HEK293 (cell line): ENCODE measurements at regions not wholly inside any gene's neighbourhood (a gene's known extent, or its start where the extent isn't known, plus 50 kb on each side); places are given as distances from the start of the nearest gene placed in this dataset.

Experiments
- GFI1B ChIP-seq: fragments of 450-650 bp; formaldehyde crosslinking; IDR thresholded peaks from 2 replicates; pipeline ENCODE4 v1.5.1; 2016; ENCODE audit warnings: missing biosample characterization, missing genetic modification characterization
- GLIS2 ChIP-seq: fragments of 450-650 bp; formaldehyde crosslinking; IDR thresholded peaks from 2 replicates; pipeline ENCODE4 v1.5.1; 2016; ENCODE audit warnings: missing biosample characterization, missing genetic modification characterization
- KLF10 ChIP-seq: fragments of 450-650 bp; IDR thresholded peaks from 2 replicates; pipeline ENCODE4 v1.5.1; 2018; ENCODE audit warnings: missing biosample characterization, mild to moderate bottlenecking, missing genetic modification characterization
- KLF7 ChIP-seq: fragments of 450-650 bp; formaldehyde crosslinking; IDR thresholded peaks from 2 replicates; pipeline ENCODE4 v1.5.1; 2016; ENCODE audit warnings: missing biosample characterization, missing genetic modification characterization, borderline replicate concordance
- KLF8 ChIP-seq: fragments of 450-650 bp; formaldehyde crosslinking; IDR thresholded peaks from 2 replicates; pipeline ENCODE4 v1.5.1; 2016; ENCODE audit warnings: missing biosample characterization, missing genetic modification characterization
- OVOL3 ChIP-seq: fragments of 450-650 bp; formaldehyde crosslinking; IDR thresholded peaks from 2 replicates; pipeline ENCODE4 v1.5.1; 2016; ENCODE audit warnings: missing biosample characterization, missing genetic modification characterization
- SALL2 ChIP-seq: fragments of 450-650 bp; formaldehyde crosslinking; IDR thresholded peaks from 2 replicates; pipeline ENCODE4 v1.5.0; 2017; ENCODE audit warnings: missing biosample characterization, mild to moderate bottlenecking, missing genetic modification characterization, borderline replicate concordance
- SP3 ChIP-seq: fragments of 450-650 bp; formaldehyde crosslinking; IDR thresholded peaks from 2 replicates; pipeline ENCODE4 v1.5.1; 2016; ENCODE audit warnings: missing biosample characterization, missing genetic modification characterization
- WT1 ChIP-seq: fragments of 450-650 bp; formaldehyde crosslinking; IDR thresholded peaks from 2 replicates; pipeline ENCODE4 v1.5.1; 2016; ENCODE audit warnings: missing biosample characterization, missing genetic modification characterization
- ZBTB1 ChIP-seq: fragments of 450-650 bp; formaldehyde crosslinking; IDR thresholded peaks from 2 replicates; pipeline ENCODE4 v1.5.1; 2016; ENCODE audit warnings: missing biosample characterization, missing genetic modification characterization
- ZBTB20 ChIP-seq: fragments of 450-650 bp; formaldehyde crosslinking; IDR thresholded peaks from 2 replicates; pipeline ENCODE4 v1.5.1; 2016; ENCODE audit warnings: missing biosample characterization, missing genetic modification characterization
- ZEB2 ChIP-seq: fragments of 450-650 bp; formaldehyde crosslinking; IDR thresholded peaks from 2 replicates; pipeline ENCODE4 v1.5.1; 2016; ENCODE audit warnings: missing biosample characterization, missing genetic modification characterization
- ZIC2 ChIP-seq: fragments of 450-650 bp; formaldehyde crosslinking; IDR thresholded peaks from 2 replicates; pipeline ENCODE4 v1.5.1; 2016; ENCODE audit warnings: missing biosample characterization, missing genetic modification characterization
- ZNF121 ChIP-seq: fragments of 450-650 bp; formaldehyde crosslinking; IDR thresholded peaks from 2 replicates; pipeline ENCODE4 v1.5.1; 2016; ENCODE audit warnings: missing biosample characterization, missing genetic modification characterization
- ZNF16 ChIP-seq: fragments of 450-650 bp; formaldehyde crosslinking; IDR thresholded peaks from 2 replicates; pipeline ENCODE4 v1.5.1; 2016; ENCODE audit warnings: low read depth, missing biosample characterization, missing genetic modification characterization
- ZNF202 ChIP-seq: fragments of 450-650 bp; formaldehyde crosslinking; IDR thresholded peaks from 2 replicates; pipeline ENCODE4 v1.5.1; 2016; ENCODE audit warnings: missing biosample characterization, missing genetic modification characterization, borderline replicate concordance
- ZNF248 ChIP-seq: fragments of 450-650 bp; formaldehyde crosslinking; IDR thresholded peaks from 2 replicates; pipeline ENCODE4 v1.5.1; 2017; ENCODE audit warnings: missing biosample characterization, missing genetic modification characterization
- ZNF280C ChIP-seq: fragments of 450-650 bp; formaldehyde crosslinking; IDR thresholded peaks from 2 replicates; pipeline ENCODE4 v1.5.1; 2016; ENCODE audit warnings: missing biosample characterization, missing genetic modification characterization
- ZNF280D ChIP-seq: fragments of 450-650 bp; formaldehyde crosslinking; IDR thresholded peaks from 2 replicates; pipeline ENCODE4 v1.5.1; 2016; ENCODE audit warnings: missing biosample characterization, missing genetic modification characterization
- ZNF324 ChIP-seq: fragments of 450-650 bp; formaldehyde crosslinking; IDR thresholded peaks from 2 replicates; pipeline ENCODE4 v1.5.1; 2016; ENCODE audit warnings: missing biosample characterization, missing genetic modification characterization
- ZNF335 ChIP-seq: fragments of 450-650 bp; formaldehyde crosslinking; conservative IDR thresholded peaks from 2 replicates; pipeline ENCODE4 v1.5.1; 2016; ENCODE audit warnings: missing biosample characterization, missing genetic modification characterization
- ZNF404 ChIP-seq: fragments of 450-650 bp; formaldehyde crosslinking; IDR thresholded peaks from 2 replicates; pipeline ENCODE4 v1.5.1; 2017; ENCODE audit warnings: missing biosample characterization, missing genetic modification characterization
- ZNF544 ChIP-seq: fragments of 450-650 bp; formaldehyde crosslinking; IDR thresholded peaks from 2 replicates; pipeline ENCODE4 v1.5.0; 2017; ENCODE audit warnings: missing biosample characterization, missing genetic modification characterization
- ZNF561 ChIP-seq: fragments of 450-650 bp; IDR thresholded peaks from 2 replicates; pipeline ENCODE4 v1.5.1; 2018; ENCODE audit warnings: missing biosample characterization, missing genetic modification characterization, borderline replicate concordance
- ZNF580 ChIP-seq: fragments of 450-650 bp; formaldehyde crosslinking; IDR thresholded peaks from 2 replicates; pipeline ENCODE4 v1.5.1; 2016; ENCODE audit warnings: missing biosample characterization, missing genetic modification characterization
- ZNF639 ChIP-seq: fragments of 450-650 bp; formaldehyde crosslinking; IDR thresholded peaks from 2 replicates; pipeline ENCODE4 v1.5.1; 2016; ENCODE audit warnings: missing biosample characterization, missing genetic modification characterization
- ZNF645 ChIP-seq: fragments of 450-650 bp; formaldehyde crosslinking; IDR thresholded peaks from 2 replicates; pipeline ENCODE4; 2016; ENCODE audit warnings: missing biosample characterization, missing genetic modification characterization
- ZNF664 ChIP-seq: fragments of 450-650 bp; formaldehyde crosslinking; IDR thresholded peaks from 2 replicates; pipeline ENCODE4 v1.5.1; 2016; ENCODE audit warnings: missing biosample characterization, missing genetic modification characterization
- ZNF670 ChIP-seq: fragments of 450-650 bp; formaldehyde crosslinking; IDR thresholded peaks from 2 replicates; pipeline ENCODE4 v1.5.1; 2016; ENCODE audit warnings: missing biosample characterization, missing genetic modification characterization, low read depth
- ZNF704 ChIP-seq: fragments of 450-650 bp; formaldehyde crosslinking; IDR thresholded peaks from 2 replicates; pipeline ENCODE4 v1.5.1; 2016; ENCODE audit warnings: missing biosample characterization, missing genetic modification characterization
- ZNF707 ChIP-seq: fragments of 450-650 bp; formaldehyde crosslinking; IDR thresholded peaks from 2 replicates; pipeline ENCODE4 v1.5.1; 2016; ENCODE audit warnings: missing biosample characterization, missing genetic modification characterization
- ZSCAN23 ChIP-seq: fragments of 450-650 bp; formaldehyde crosslinking; IDR thresholded peaks from 2 replicates; pipeline ENCODE4 v1.5.1; 2016; ENCODE audit warnings: missing biosample characterization, missing genetic modification characterization

GRCh38 chr16:22728167-22728836, 85.7 kb upstream of the HS3ST2 start (continued):
- TF ChIP-seq ZNF580 (peak; percentile 96), ZNF248 (no peak), ZNF707 (tag by site-specific recombination) (no peak), ZNF544 (tag by site-specific recombination) (no peak), GLIS2 (tag by site-specific recombination) (no peak), ZNF664 (tag by site-specific recombination) (no peak; the same call in 1 of the 2 replicates), OVOL3 (peak; percentile 99), SALL2 (tag by site-specific recombination) (no peak), ZBTB1 (0 out of 2 replicates have a peak, but pooled peaks have one; percentile 39), SP3 (tag by site-specific recombination) (no peak; the same call in none of the 2 replicates), ZNF404 (tag by site-specific recombination) (no peak), ZSCAN23 (tag by site-specific recombination) (peak; percentile 93), ZNF324 (tag by site-specific recombination) (peak; percentile 59; the same call in 1 of the 2 replicates), ZNF121 (no peak), KLF8 (tag by site-specific recombination) (peak; percentile 78), ZBTB20 (tag by site-specific recombination) (0 out of 2 replicates have a peak, but pooled peaks have one; percentile 19), ZNF561 (tag by site-specific recombination) (peak; percentile 88; the same call in 1 of the 2 replicates), ZNF639 (peak; percentile 90; the same call in 1 of the 2 replicates), ZNF645 (peak; percentile 70; the same call in 1 of the 2 replicates), ZIC2 (tag by site-specific recombination) (peak; percentile 21; the same call in 1 of the 2 replicates), ZNF670 (tag by site-specific recombination) (no peak), ZNF280C (no peak), ZNF335 (peak; percentile 69), ZNF280D (tag by site-specific recombination) (no peak), ZNF202 (tag by site-specific recombination) (no peak), GFI1B (tag by site-specific recombination) (peak; percentile 100), ZNF16 (tag by site-specific recombination) (no peak), KLF7 (tag by site-specific recombination) (peak; percentile 77; the same call in 1 of the 2 replicates), KLF10 (peak; percentile 87), ZNF704 (tag by site-specific recombination) (no peak), ZEB2 (tag by site-specific recombination) (peak; percentile 95), WT1 (tag by site-specific recombination) (peak; percentile 98)
